Endothelial cell of umbilical vein (primary cell): ENCODE measurements at regions not wholly inside any gene's neighbourhood (a gene's known extent, or its start where the extent isn't known, plus 50 kb on each side); places are given as distances from the start of the nearest gene placed in this dataset.

Experiments
- BruUV-seq: library from RNA; stranded (reverse); fragments of 400-500 nt; replicated peaks from 2 replicates; lab custom pipeline; 2021; lab: Mats Ljungman, UMichigan
- CTCF ChIA-PET: fragments of 300-600, 350-600 bp; sonication (Branson Sonifier 250); formaldehyde crosslinking; loops from one replicate; lab custom pipeline; 2021; ENCODE audit warnings: antibody characterized with exemption, inconsistent platforms; lab: Charles Lee
- POLR2A ChIA-PET: fragments of 300-600, 350-600 bp; sonication (Branson Sonifier 250); formaldehyde crosslinking; loops from one replicate; lab custom pipeline; 2021; ENCODE audit warnings: antibody characterized with exemption, inconsistent platforms; lab: Charles Lee
- DNase-seq: peaks from one replicate; pipeline ENCODE4 v3.0.0-alpha.2; 2011; ENCODE audit warnings: low read depth, low spot score
- FAIRE-seq: peaks from 2 replicates; lab custom pipeline; 2011; peaks lifted over from hg19 to GRCh38; lab: Jason Lieb, UNC
- H2AFZ ChIP-seq: 2 replicates; pipeline ENCODE4 v1.6.0; 2012; ENCODE audit warnings: low read depth, low read length, control low read depth, inconsistent platforms
- H3K27ac ChIP-seq: 2 replicates; pipeline ENCODE4 v1.5.1; 2011; ENCODE audit warnings: low read depth, mild to moderate bottlenecking, control low read depth, low read length, moderate library complexity; ENCODE audit not compliant: insufficient read depth
- H3K27me3 ChIP-seq, 2 experiments: 2 replicates each; pipeline versions ENCODE4 v1.6.0 to v1.6.1; 2011; ENCODE audit warnings: low read length in 2 of 2, mixed read lengths in 1 of 2; ENCODE audit not compliant: control insufficient read depth in 2 of 2, insufficient read depth in 2 of 2
- H3K36me3 ChIP-seq, 2 experiments: 2 replicates in 1 of 2; 3 replicates in 1 of 2; pipeline ENCODE4 v1.5.1; 2011; ENCODE audit warnings: low read length in 2 of 2, mild to moderate bottlenecking in 1 of 2, moderate library complexity in 1 of 2; ENCODE audit not compliant: control insufficient read depth in 2 of 2, insufficient read depth in 2 of 2; ENCODE audit errors: extremely low read depth in 1 of 2
- H3K4me1 ChIP-seq: 3 replicates; pipeline ENCODE4 v1.5.1; 2011; ENCODE audit warnings: mild to moderate bottlenecking, low read length; ENCODE audit not compliant: control insufficient read depth, insufficient read depth; ENCODE audit errors: extremely low read depth
- H3K4me2 ChIP-seq: 2 replicates; pipeline ENCODE4 v1.6.1; 2011; ENCODE audit warnings: low read length, control low read depth, mixed read lengths; ENCODE audit not compliant: insufficient read depth
- H3K4me3 ChIP-seq, 3 experiments: fragments of 200-600 bp in 1 of 3; sonication (generic), shearing (Covaris generic) in 1 of 3; replicated peaks in 1 of 3; 2 replicates each; pipeline ENCODE4 v1.5.1; 2011 to 2016; ENCODE audit warnings: control low read depth in 3 of 3, low read length in 3 of 3, mild to moderate bottlenecking in 2 of 3, inconsistent platforms in 1 of 3, low read depth in 1 of 3, moderate library complexity in 1 of 3; ENCODE audit not compliant: insufficient read depth in 1 of 3
- H3K79me2 ChIP-seq: 2 replicates; pipeline ENCODE4 v1.6.0; 2012; ENCODE audit warnings: low read length, inconsistent platforms; ENCODE audit not compliant: control insufficient read depth, insufficient read depth
- H3K9ac ChIP-seq: replicated peaks from 2 replicates; pipeline ENCODE3; 2011; ENCODE audit warnings: low read length, control low read depth; ENCODE audit not compliant: insufficient read depth; ENCODE audit errors: extremely low read depth
- H3K9me1 ChIP-seq: replicated peaks from 3 replicates; pipeline ENCODE4 v1.6.0; 2011; ENCODE audit warnings: mild to moderate bottlenecking, low read length; ENCODE audit not compliant: control insufficient read depth, insufficient read depth; ENCODE audit errors: extremely low read depth
- H3K9me3 ChIP-seq: replicated peaks from 2 replicates; pipeline ENCODE4 v1.5.1; 2012; ENCODE audit warnings: low read length, inconsistent platforms; ENCODE audit not compliant: control insufficient read depth, insufficient read depth
- H4K20me1 ChIP-seq: replicated peaks from 2 replicates; pipeline ENCODE3; 2011; ENCODE audit warnings: mild to moderate bottlenecking, low read length; ENCODE audit not compliant: control insufficient read depth, insufficient read depth; ENCODE audit errors: extremely low read depth
- CTCF ChIP-seq, 2 donors: IDR thresholded peaks; 1 replicate in 1 of 2; 2 replicates in 1 of 2; pipeline ENCODE4 v1.5.1; 2011; ENCODE audit warnings: low read length in 2 of 2, mild to moderate bottlenecking in 2 of 2, moderate library complexity in 2 of 2, control low read depth in 1 of 2, inconsistent platforms in 1 of 2, low read depth in 1 of 2; ENCODE audit not compliant: insufficient read depth in 1 of 2; ENCODE audit errors: extremely low read depth in 1 of 2
- EZH2 ChIP-seq: IDR thresholded peaks from 2 replicates; pipeline ENCODE4 v1.6.1; 2012; ENCODE audit warnings: borderline replicate concordance, low read depth, mild to moderate bottlenecking, moderate library complexity, low read length, inconsistent platforms; ENCODE audit not compliant: severe bottlenecking
- FOS ChIP-seq: IDR thresholded peaks from 2 replicates; pipeline ENCODE4 v1.6.1; 2011; ENCODE audit warnings: mild to moderate bottlenecking, low read length, moderate library complexity, borderline replicate concordance; ENCODE audit not compliant: insufficient read depth
- GATA2 ChIP-seq: IDR thresholded peaks from 2 replicates; pipeline ENCODE4 v1.7.0; 2011; ENCODE audit warnings: low read depth, mild to moderate bottlenecking, moderate library complexity, mixed read lengths, low read length; ENCODE audit not compliant: insufficient read length, insufficient read depth
- JUN ChIP-seq: IDR thresholded peaks from 2 replicates; pipeline ENCODE4 v1.6.1; 2011; ENCODE audit warnings: borderline replicate concordance, low read depth; ENCODE audit not compliant: insufficient read length, insufficient read depth
- MYC ChIP-seq: IDR thresholded peaks from one replicate; pipeline ENCODE4 v1.6.1; 2011; ENCODE audit warnings: mild to moderate bottlenecking, low read depth, low read length
- dilution Hi-C: fragments of 300-500 bp; cut with MboI; formaldehyde crosslinking; loops from one replicate; pipeline ENCODE4 v1.15.0; 2019; ENCODE audit warnings: low sequenced_read_pairs; ENCODE audit not compliant: extremely low pct_ligation_motif_present
- intact Hi-C: fragments of 100-400 bp; cut with micrococcal nuclease; formaldehyde crosslinking; loops from one replicate; pipeline ENCODE4 v1.10.0; 2022

DNA sequence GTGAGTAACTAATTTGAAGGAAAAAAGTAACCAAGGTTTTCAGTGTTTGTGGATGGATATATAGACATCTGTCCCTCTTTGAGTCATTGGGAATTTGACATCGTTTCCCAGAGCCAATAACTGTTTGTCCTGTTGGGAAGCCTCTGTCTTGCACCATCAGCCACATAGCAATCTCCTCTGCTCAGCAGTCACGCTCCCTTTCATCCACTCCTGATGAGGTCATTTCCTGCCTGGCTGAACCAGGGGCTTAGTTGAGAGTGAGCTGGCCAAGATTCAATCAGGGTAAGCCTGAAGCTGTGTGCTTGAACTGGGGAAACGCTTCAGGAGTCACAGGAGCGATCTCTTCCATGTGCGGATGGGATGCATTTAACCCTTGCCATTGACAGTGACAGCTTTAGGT lies 121.5 kb upstream of the FOXQ1 start:
- dilution Hi-C loops, result no loop called here

More for the DNA sequence above, 121.5 kb upstream of the FOXQ1 start:
- Histone ChIP-seq H3K4me3 (no peak overlapping the region), H3K27me3 (no peaks in the 10 kb centered on the region), H3K36me3 (no peaks in the 10 kb centered on the region), H3K9me1 (no peaks in the 10 kb centered on the region), H3K27ac (no peak overlapping the region), H4K20me1 (no peaks in the 10 kb centered on the region), H3K9me3 (no peaks in the 10 kb centered on the region), H2AFZ (no peak overlapping the region), H3K4me2 (no peak overlapping the region), H3K79me2 (no peaks in the 10 kb centered on the region), H3K9ac (no peak overlapping the region), H3K4me1 (no peaks in the 10 kb centered on the region)
- BruUV-seq, result no TSS peak
- POLR2A ChIA-PET, result no interaction called here
- intact Hi-C loops, result no loop called here
- no peak for FAIRE-seq
- CTCF ChIA-PET, result no interaction called here
- DNase-seq, result peak; percentile 3
- TF ChIP-seq JUN (no peak), FOS (no peak), MYC (no peak), EZH2 (no peak), GATA2 (no peak), CTCF (IDR thresholded peaks at IDR 0.05; ENCODE audit: extremely low read depth in 1 of 2, insufficient read depth in 1 of 2, low read depth in 1 of 2, low read length in 2 of 2) (no peak)
